ENCODE measurements at regions not wholly inside any gene's neighbourhood (a gene's known extent, or its start where the extent isn't known, plus 50 kb on each side); places are given as distances from the start of the nearest gene placed in this dataset.
"Not testable (repeated sequence)": the region's sequence is repeated elsewhere in the genome, so short reads cannot be mapped to it uniquely, and the experiment has no call there.

DNA sequence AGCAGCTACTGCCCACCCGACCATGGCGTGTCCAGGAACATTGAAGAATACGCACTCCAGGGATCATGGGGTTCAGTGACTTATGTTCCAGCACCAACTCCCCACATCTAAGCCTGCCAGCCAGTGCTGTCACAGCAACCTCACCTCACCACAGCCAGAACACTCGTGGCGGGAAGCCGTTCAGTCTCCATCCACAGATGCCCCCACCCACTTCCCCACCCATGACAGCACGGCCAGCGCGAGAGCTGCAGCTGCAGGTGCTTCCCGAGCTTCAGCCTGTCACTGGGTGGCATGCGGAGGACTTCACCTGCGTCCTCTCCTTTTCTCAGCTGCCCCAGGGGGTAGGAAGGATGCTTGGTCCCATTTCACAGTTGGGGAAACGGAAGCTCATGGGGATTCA, 50.3 kb downstream of the RBFOX3 start:
- DNase-seq (no peak), ATAC-seq (no peak)

- ATAC-seq (no peak), DNase-seq (no peak)
Observed at GRCh38 chr17:79559111-79559887, 51.6 kb downstream of the RBFOX3 start.

DNA sequence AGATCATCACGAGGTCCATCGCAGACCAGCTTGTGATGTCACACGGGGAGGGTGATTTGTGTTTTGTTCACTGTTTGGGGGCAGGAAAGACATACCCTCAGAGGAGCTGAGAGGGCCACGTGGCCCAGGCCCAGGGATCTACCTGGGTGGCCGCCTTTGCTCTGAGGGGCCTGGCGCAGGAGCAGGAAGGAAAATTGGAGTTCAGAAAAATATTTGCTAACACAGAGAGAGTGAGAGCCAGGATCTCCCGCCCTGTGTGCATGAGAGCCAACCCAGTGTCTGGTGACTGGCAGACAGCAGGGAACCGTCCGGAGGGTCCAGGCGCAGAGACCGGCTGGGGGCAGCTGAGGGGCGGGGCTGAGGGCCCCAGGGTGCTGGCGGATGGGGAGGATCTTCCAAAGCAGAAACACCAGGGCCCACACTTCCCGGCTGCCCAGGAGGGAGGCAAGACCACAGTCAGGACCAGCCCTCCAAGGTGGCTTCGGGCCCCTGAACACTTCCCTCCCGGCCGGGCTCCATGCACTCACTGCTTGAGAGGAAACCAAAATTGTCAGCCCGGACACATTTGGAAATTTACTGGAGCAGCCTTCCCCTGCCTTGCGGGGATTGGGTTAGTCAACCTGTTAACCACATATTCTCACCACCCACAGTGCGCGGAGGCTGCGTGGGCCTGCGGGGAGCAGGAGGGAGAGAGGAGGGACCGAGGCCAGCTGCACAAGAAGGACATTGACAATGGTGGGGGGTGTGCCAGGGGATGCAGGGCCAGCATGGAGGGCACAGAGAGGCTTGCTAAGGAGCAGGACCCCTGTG, 52.6 kb downstream of the RBFOX3 start:
- ATAC-seq (no peak), DNase-seq (no peak)

DNA sequence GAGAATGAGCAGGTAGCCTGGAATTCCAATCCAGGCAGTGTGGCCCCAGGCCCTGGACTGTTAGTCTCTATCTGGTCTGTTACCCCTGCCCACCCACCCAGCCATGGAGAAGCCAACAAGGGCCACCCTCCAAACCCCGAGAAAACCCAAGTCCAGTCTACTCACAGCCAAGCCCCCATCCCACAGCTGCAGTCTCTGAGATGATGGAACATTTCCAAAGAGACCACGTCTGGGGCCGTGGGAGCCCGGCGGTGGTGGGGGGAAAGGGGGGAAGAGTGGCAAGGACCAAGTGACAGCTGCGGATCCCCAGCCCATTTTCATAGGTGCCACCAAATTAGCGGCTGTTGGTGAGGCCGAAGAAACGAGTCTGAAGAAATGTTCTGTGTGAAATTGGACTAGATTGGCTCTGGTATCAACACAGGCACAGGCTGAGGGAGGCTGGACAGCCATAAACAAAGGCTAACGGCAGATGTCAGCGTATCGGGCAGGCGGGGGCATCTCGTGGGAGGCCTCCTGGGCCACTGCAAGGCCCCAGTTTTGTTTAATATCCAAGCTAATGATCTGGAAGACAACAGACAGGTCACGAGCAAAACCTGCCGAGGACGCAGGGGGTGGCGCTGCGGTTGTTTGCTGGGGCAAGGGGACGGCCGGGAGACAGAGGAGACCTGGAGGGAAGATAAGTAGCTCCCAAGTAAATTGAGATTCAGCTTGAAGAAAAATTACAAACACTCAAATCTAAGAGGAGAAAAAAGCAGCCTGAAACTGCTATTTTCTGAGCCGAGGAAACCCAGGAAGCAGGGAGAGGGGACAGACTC, 53.4 kb downstream of the RBFOX3 start:
- DNase-seq (no peak), ATAC-seq (no peak)

DNA sequence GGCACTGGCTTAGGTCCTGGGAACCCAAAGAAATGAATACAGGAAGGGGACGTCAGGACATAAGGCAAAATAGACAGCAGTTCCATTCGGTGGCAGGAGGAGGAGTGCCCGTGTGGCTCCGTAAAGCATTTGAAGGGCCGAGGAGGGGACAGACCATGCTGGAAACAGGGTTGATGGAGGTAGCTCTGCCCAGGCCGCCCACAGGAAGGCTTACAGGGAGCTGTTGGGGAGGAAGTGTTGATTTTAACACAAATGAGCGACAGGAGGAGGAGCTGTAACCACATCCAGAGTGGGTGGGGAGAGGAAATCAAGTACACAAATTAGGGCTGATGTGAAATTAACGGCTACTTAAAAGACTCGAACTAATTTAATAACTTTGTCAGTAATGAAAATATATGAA, 54.6 kb downstream of the RBFOX3 start:
- no peak for DNase-seq
- no peak for ATAC-seq

DNA sequence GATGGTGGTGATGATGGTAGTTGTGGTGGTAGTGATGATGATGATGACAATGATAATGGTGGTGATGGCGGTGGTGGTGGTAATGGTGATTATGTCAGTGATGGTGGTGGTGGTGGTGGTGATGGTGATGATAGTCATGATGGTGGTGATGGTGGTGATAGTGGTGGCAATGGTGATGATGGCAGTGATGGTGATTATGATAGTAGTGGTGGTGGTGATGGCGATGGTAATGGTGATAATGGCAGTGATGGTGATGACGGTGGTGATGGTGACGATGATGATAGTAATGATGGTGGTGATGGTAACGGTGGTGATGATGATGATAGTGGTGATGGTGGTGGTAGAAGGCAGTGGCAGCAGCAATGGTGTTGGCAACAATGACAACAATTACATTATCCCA, 55.3 kb downstream of the RBFOX3 start:
- ATAC-seq (no peak), DNase-seq (no peak)

DNA sequence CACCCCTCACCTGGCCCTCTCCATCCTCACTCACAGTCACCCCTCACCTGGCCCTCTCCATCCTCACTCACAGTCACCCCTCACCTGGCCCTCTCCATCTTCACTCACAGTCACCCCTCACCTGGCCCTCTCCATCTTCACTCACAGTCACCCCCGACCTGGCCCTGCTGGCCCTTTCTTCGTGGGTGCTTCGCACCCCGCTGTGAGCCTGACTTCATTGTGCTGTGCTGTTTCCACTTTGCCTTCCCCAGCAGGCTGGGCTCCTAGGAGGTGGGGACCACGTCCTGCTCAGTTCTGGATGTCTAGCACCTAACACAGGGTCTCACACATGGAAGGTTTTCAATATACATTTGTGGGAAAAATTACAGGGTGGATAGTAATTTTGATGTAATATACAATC, 56.5 kb downstream of the RBFOX3 start:
- not testable (repeated sequence) for ATAC-seq, DNase-seq

DNA sequence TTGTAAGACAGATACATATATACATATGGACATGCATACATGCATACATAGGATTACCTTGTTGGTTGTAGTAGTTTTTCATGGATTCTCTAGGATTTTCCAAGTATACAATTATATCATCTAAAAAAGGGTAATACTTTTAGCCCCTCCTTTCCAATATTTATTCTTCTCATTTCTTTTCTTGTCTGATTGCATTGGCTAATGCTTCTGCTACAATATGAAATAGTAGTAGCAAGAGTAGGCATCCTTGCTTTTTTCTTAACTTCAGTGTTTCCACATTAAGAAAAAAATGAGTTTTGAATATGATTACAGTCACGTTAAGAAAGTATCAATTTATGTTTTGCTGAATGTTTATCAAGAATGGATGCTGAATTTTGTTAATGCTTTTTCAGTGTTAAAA, 58.0 kb downstream of the RBFOX3 start:
- ATAC-seq = no peak

DNA sequence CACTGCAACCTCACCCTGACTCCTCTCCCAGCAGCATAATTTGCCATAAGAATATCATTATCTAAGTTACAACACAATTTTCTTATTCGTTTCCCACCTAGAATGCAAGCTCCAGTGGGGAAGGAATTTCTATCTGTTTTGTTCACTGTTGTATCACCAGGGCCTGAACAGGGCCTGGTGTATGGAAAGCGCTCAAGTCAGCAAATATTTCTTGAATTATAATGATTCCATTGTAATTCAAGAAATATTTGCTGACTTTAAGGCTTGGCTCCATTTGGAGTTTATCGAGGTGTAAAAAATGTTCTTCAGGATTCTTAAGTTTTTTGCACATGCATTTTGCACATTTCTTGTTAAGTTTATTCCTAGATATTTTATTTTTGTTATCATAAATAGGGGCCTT, 58.4 kb downstream of the RBFOX3 start:
- DNase-seq = no peak

More for the DNA sequence above, 58.0 kb downstream of the RBFOX3 start:
- no peak for DNase-seq

GRCh38 chr17:79549141-79549915, 61.5 kb downstream of the RBFOX3 start:
- ATAC-seq (no peak), DNase-seq (no peak)

More for the DNA sequence above, 58.4 kb downstream of the RBFOX3 start:
- no peak for ATAC-seq

DNA sequence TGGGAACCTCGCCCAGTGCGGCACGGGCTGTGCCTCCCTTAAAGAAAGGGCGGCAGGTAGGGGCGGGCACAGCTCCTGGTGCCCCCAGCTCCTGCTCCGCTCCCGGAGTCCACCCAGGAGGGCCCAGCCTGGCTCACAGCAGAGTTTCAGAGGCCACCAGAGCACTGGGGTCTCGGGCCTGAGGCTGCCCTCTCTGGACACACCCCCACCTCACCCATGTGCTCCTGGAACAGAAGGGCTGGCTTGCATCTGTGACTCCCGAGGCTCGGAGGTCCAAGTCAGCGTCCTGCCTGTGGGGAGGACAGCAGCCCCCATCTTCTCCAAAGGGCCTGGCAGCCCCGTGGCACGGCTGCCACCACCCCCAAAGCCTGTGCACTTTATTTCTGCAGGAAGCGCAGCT, 62.7 kb downstream of the RBFOX3 start:
- ATAC-seq = no peak
- DNase-seq = no peak

- ATAC-seq (no peak), DNase-seq (no peak)
Observed at GRCh38 chr17:79547586-79547985, 63.3 kb downstream of the RBFOX3 start.

DNA sequence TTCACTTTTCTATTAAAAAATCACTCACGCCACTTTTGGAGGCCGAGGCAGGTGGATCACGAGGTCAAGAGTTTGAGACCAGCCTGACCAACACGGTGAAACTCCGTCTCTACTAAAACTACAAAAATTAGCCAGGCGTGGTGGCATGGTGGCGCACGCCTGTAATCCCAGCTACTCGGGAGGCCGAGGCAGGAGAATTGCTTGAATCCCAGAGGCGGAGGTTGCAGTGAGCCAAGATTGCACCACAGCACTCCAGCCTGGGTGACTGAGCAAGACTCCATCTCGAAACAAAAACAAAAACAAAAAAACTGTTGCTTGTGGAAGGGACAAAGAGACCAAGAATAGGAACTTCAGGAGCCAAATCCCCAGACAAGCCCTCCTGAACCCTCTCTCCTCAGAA, 63.7 kb downstream of the RBFOX3 start:
- not testable (repeated sequence) for ATAC-seq, DNase-seq

DNA sequence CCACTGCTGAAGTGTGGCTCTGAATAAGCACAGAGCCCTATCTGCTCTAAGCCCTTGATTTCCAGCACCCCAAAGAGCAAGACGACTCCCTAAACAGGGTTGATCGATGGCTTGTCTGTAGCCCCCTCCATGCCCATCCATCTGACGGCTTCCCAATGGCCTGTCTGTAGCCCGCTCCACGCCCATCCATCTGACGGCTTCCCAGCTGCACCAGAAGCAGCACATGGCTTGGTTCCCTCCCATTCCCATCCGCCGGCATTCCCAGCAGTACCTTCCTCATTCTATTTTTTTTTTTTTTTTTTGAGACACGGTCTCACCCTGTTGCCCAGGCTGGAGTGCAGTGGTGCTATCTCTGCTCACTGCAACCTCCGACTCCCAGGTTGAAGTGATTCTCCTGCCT, 64.5 kb downstream of the RBFOX3 start:
- no peak for ATAC-seq
- no peak for DNase-seq

DNA sequence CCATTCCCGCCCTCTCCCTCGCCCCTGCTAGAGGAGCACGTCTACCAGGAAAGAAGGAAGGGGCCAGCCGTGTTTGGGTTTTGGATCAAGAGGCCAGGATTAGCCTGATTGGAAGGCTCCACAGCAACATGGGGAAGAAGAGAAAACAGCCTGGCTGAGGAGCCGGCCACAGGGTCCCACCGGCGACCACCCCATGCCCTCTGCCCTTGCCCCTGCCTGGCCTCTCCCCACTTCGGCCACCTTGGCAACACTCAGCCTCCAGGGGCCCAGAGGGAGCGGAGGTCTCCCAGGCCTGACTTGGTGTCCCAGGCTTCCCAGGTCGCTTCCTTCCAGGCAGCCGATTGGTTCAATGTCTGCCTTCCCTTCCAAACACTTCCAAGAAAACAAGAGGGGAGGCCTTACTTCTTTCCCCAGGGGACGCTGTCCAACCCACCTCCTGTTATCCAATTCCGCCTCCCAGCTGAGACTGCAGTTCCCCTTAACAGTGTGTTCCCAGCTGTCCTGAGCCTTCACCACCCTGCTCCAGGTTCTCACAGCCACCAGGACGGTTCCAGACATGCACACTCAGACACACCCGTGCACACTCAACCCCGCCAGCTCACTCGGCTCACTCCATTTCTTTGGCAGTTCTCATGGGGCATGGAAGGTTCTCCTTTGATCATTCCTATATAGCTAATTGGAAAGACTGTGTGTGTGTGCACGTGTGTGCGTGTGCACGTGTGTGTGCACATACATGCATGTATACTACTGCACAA, 65.4 kb downstream of the RBFOX3 start:
- ATAC-seq (no peak), DNase-seq (no peak)

DNA sequence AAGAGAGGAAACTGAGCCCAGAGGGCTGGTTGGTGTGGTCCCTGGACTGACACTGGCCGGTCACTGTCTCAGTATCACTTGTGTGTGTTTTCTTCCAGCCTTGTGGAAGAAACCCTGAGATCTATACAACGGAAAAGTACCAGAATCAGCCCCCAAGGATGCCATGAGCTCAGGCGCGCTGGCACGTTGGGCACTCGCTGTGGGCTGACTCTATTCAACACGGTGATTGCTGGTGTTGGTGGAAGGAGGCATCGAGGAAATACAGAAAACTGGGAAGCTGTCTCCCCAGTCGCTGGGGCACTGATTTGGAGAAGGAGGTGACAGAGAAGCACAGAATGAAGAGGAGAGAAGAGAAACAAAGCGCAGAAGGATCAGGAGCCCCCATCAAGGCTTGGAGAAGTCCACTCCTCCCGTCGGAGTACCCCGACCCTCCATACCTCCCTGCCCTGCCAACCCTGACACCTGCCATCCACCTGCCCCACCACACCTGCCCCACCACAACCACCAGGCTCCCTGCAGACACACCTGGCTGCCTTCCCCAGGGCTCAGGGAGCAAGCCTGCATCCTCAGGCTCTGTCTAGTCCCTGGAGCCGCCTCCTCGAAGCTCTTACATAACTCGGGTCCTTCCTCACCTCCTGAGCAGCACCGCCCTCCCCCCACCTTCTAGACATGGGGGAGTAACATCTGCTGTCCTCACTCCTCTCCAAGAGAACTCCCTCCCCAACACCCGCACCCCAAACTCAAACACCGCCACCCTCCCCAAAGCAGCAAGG, 66.5 kb downstream of the RBFOX3 start:
- no peak for DNase-seq
- ATAC-seq = no peak

DNA sequence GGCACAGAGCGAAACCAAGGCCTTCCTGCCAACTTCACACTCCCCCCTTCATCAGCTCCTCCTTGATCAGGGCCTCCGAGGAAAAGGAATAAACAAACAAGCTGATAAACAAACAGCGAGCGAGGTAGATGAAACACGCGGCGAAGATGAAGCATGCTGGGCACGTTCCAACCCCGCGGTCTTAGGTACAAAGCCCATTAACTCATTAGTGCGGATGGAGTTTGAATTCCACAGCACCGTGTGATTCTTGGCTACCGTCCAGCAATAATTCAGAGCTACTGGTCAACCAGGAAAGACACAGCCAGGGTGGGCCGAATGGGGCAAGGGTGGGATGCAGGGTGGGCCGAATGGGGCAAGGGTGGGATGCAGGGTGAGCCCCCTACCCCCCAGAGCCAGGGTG, 67.3 kb downstream of the RBFOX3 start:
- ATAC-seq (no peak), DNase-seq (no peak)

GRCh38 chr17:79542718-79543117, 68.1 kb downstream of the RBFOX3 start:
- ATAC-seq = no peak

GRCh38 chr17:79541056-79541850, 69.6 kb downstream of the RBFOX3 start:
- no peak for DNase-seq
- ATAC-seq = no peak

More at GRCh38 chr17:79542718-79543117, 68.1 kb downstream of the RBFOX3 start:
- no peak for DNase-seq
